ENCODE measurements at regions not wholly inside any gene's neighbourhood (a gene's known extent, or its start where the extent isn't known, plus 50 kb on each side); places are given as distances from the start of the nearest gene placed in this dataset.

DNA sequence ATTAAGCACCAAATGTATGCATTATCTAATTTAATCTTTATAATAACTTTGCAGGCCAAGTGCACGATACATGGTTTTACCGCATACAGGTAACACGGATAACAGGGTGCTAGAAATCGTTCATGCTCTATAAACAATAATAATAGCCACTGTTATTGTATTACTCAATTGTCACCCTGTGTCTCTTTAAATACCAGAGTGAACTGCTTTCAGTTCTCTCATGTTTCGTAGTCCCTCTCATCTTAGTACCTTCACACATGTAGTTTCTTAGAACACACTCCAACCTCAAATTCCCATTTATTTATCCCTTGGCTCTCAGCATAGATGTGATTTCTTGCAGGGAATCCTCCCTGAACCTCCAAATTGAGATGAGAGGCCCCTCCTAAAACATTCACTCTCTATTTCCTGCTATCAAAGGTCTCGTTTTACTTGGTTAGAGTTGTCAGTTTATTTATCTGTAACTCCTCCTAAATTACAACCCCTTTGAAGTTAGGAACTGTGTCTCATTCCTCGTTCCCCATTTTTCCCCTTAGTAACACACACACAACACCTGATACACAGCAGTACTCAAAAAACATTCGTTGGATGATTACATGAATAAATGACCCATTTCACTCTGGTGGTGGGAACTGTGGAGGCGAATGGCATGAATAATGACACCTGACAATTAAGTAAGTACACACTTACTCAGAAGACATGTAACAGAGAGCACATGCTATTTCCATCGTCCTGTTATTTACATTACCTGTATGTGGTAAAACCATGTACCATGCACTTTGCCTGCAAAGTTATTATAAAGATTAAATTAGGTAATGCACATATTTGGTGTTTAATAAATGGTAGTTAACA is 134.6 kb downstream of the BTG1 start:
- Mint-ChIP-seq H3K27ac (ENCODE audit: unreplicated experiment) (no peak overlapping the region), H3K9me3 (ENCODE audit: low read depth) (no peaks in the 10 kb centered on the region), H3K27me3 (ENCODE audit: low read depth) (no peaks in the 10 kb centered on the region), H3K4me1 (ENCODE audit: low read depth) (no peaks in the 10 kb centered on the region), H3K4me3 (ENCODE audit: unreplicated experiment) (no peak overlapping the region), H3K36me3 (ENCODE audit: low read depth) (no peaks in the 10 kb centered on the region)
- TF ChIP-seq, protein P1, sequence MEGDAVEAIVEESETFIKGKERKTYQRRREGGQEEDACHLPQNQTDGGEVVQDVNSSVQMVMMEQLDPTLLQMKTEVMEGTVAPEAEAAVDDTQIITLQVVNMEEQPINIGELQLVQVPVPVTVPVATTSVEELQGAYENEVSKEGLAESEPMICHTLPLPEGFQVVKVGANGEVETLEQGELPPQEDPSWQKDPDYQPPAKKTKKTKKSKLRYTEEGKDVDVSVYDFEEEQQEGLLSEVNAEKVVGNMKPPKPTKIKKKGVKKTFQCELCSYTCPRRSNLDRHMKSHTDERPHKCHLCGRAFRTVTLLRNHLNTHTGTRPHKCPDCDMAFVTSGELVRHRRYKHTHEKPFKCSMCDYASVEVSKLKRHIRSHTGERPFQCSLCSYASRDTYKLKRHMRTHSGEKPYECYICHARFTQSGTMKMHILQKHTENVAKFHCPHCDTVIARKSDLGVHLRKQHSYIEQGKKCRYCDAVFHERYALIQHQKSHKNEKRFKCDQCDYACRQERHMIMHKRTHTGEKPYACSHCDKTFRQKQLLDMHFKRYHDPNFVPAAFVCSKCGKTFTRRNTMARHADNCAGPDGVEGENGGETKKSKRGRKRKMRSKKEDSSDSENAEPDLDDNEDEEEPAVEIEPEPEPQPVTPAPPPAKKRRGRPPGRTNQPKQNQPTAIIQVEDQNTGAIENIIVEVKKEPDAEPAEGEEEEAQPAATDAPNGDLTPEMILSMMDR (IDR thresholded peaks at IDR 0.05): no peak
- no peak for DNase-seq (ENCODE audit: low spot score)

DNA sequence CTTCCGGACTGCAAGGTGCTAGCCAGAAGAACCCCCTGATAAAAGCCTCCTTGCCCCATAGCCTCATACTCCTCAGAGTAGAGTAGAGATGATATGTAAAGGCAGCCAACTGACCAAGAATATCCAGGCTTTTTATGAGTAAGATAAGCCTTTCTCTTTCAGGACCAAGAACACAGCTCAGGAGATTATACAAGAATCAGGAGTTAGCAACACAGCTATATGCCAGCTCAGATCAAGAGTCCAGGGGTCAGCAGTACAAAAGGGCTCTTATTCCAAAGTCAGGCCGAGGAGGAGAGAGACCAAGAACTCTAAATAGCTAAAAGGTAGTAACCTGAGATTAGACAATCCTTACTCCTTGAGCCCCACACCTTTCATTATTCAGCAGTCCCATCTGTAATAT is 135.3 kb downstream of the BTG1 start:
- no peak for DNase-seq (ENCODE audit: low spot score)
- Mint-ChIP-seq H3K27ac (ENCODE audit: unreplicated experiment) (no peak overlapping the region), H3K4me3 (ENCODE audit: unreplicated experiment) (no peak overlapping the region), H3K36me3 (ENCODE audit: low read depth) (no peaks in the 10 kb centered on the region), H3K4me1 (ENCODE audit: low read depth) (no peaks in the 10 kb centered on the region), H3K27me3 (ENCODE audit: low read depth) (no peaks in the 10 kb centered on the region), H3K9me3 (ENCODE audit: low read depth) (no peaks in the 10 kb centered on the region)
- TF ChIP-seq, protein P1 (IDR thresholded peaks at IDR 0.05): no peak

DNA sequence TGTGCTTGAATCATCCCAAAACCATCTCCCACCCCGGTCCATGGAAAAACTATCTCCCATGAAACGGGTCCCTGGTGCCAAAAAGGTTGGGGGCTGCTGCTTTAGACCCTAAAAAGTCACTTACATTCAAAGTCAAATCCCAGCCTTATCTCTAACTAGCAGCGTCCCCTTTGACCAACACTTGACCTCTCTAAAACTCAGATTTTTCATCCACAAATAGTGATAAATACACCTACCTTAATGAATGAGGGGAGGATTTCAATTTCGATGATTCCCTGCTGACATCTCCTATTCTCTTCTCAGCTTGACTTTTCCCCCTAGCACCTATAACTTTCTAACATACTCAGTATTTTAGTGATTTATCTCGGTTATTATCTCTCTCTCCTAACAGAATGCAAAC is 137.3 kb downstream of the BTG1 start:
- Mint-ChIP-seq H3K27me3 (ENCODE audit: low read depth) (no peaks in the 10 kb centered on the region), H3K9me3 (ENCODE audit: low read depth) (no peaks in the 10 kb centered on the region), H3K36me3 (ENCODE audit: low read depth) (no peaks in the 10 kb centered on the region), H3K27ac (ENCODE audit: unreplicated experiment) (no peak overlapping the region), H3K4me3 (ENCODE audit: unreplicated experiment) (no peak overlapping the region), H3K4me1 (ENCODE audit: low read depth) (no peaks in the 10 kb centered on the region)
- no peak for DNase-seq (ENCODE audit: low spot score)
- TF ChIP-seq, protein P1 (IDR thresholded peaks at IDR 0.05): no peak

DNA sequence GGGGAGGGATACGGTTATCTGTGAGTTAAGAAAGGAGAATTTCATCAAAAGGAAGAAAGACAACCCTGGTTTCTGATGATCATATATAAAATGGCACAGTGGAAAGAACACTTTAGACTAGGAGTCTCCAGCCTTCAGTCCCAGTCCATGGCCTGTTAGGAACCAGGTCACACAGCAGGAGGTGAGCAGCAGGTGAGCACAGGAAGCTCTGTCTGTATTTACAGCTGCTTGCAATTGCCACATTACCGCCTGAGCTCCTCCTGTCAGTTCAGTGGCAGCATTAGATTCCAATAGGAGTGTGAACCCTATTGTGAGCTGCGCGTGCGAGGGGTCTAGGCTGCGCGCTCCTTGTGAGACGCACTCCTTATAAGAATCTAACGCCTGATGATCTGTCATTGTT is 137.9 kb downstream of the BTG1 start:
- H3K27ac Mint-ChIP-seq (ENCODE audit: unreplicated experiment): no peak overlapping the region
- H3K9me3 Mint-ChIP-seq (ENCODE audit: low read depth): no peaks in the 10 kb centered on the region
- peaks cover 4% of the 10 kb centered on the region for H3K4me1 Mint-ChIP-seq (ENCODE audit: low read depth)
- no peaks in the 10 kb centered on the region for H3K36me3 Mint-ChIP-seq (ENCODE audit: low read depth)
- H3K27me3 Mint-ChIP-seq (ENCODE audit: low read depth): no peaks in the 10 kb centered on the region
- H3K4me3 Mint-ChIP-seq (ENCODE audit: unreplicated experiment): no peak overlapping the region
- TF ChIP-seq, protein P1 (IDR thresholded peaks at IDR 0.05): no peak
- no peak for DNase-seq (ENCODE audit: low spot score)

DNA sequence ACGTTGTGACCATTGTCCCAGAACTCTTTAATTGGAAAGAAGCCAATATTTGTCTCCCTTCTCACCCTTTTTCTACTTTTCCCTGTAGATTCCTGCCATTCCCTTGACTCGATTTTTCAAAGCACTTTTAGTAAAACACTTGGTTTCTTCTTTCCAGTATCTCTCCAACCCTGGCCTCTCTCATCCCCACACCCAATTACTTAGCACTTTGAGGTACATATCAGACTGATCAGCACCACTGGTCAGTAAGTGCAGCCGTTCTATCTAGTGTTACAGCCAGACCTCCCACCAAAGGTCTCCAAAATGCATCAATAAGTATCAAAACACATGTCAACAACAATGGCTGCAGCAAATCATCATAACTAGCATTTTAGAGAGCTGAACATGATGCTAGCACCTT is 141.9 kb downstream of the BTG1 start:
- H3K9me3 Mint-ChIP-seq (ENCODE audit: low read depth): no peaks in the 10 kb centered on the region
- H3K27me3 Mint-ChIP-seq (ENCODE audit: low read depth): no peaks in the 10 kb centered on the region
- peaks cover 24% of the 10 kb centered on the region for H3K4me1 Mint-ChIP-seq (ENCODE audit: low read depth)
- H3K27ac Mint-ChIP-seq (ENCODE audit: unreplicated experiment): no peak overlapping the region
- DNase-seq (ENCODE audit: low spot score): no peak
- no peaks in the 10 kb centered on the region for H3K36me3 Mint-ChIP-seq (ENCODE audit: low read depth)
- TF ChIP-seq, protein P1 (IDR thresholded peaks at IDR 0.05): no peak
- H3K4me3 Mint-ChIP-seq (ENCODE audit: unreplicated experiment): no peak overlapping the region
